Type B pancreatic cell (in vitro differentiated cells): ENCODE measurements at regions not wholly inside any gene's neighbourhood (a gene's known extent, or its start where the extent isn't known, plus 50 kb on each side); places are given as distances from the start of the nearest gene placed in this dataset.

Experiments used
- DNase-seq: peaks from one replicate; pipeline ENCODE4 v3.0.0; 2021; ENCODE audit warnings: mixed read lengths; ENCODE audit not compliant: unreplicated experiment; ENCODE audit errors: extremely low spot score
- H3K27ac Mint-ChIP-seq: 2 replicates; pipeline ENCODE4 v1.8.0; 2021; ENCODE audit warnings: mild to moderate bottlenecking, mixed read lengths
- H3K27me3 Mint-ChIP-seq: 2 replicates; pipeline ENCODE4 v1.8.0; 2021; ENCODE audit warnings: mixed read lengths
- H3K36me3 Mint-ChIP-seq: 2 replicates; pipeline ENCODE4 v1.8.0; 2021; ENCODE audit warnings: mixed read lengths
- H3K4me1 Mint-ChIP-seq: one replicate; pipeline ENCODE4 v1.8.0; 2021; ENCODE audit warnings: mixed read lengths; ENCODE audit not compliant: unreplicated experiment
- H3K4me3 Mint-ChIP-seq: 2 replicates; pipeline ENCODE4 v1.8.0; 2021; ENCODE audit warnings: mild to moderate bottlenecking, mixed read lengths
- H3K9me3 Mint-ChIP-seq: 2 replicates; pipeline ENCODE4 v1.8.0; 2021; ENCODE audit warnings: mixed read lengths
- CTCF ChIP-seq: fragments of 200-600 bp; sonication (generic); conservative IDR thresholded peaks from 2 replicates; pipeline ENCODE4 v1.5.0; 2021; ENCODE audit warnings: antibody characterized with exemption, mild to moderate bottlenecking

- DNase-seq = no peak
- Mint-ChIP-seq H3K36me3 (no peaks in the 10 kb centered on the region), H3K27me3 (no peaks in the 10 kb centered on the region), H3K4me3 (peak overlapping the region; percentile 51), H3K27ac (peak overlapping the region; percentile 82), H3K9me3 (peaks cover 20% of the 10 kb centered on the region), H3K4me1 (peaks cover 5% of the 10 kb centered on the region)
- TF ChIP-seq CTCF = no peak
These were observed 634.9 kb upstream of the PIK3C3 start for GRCh38 chr18:41320100-41320499.

- no peak overlapping the region for H3K4me3 Mint-ChIP-seq
- no peak for TF ChIP-seq CTCF
- H3K27me3 Mint-ChIP-seq = no peaks in the 10 kb centered on the region
- H3K9me3 Mint-ChIP-seq = peaks cover 12% of the 10 kb centered on the region
- no peaks in the 10 kb centered on the region for H3K4me1 Mint-ChIP-seq
- no peak overlapping the region for H3K27ac Mint-ChIP-seq
- no peaks in the 10 kb centered on the region for H3K36me3 Mint-ChIP-seq
- no peak for DNase-seq
These were observed 639.9 kb upstream of the PIK3C3 start for GRCh38 chr18:41315134-41315533.

- Mint-ChIP-seq H3K27ac (no peak overlapping the region), H3K9me3 (no peaks in the 10 kb centered on the region), H3K27me3 (no peaks in the 10 kb centered on the region), H3K36me3 (no peaks in the 10 kb centered on the region), H3K4me1 (no peaks in the 10 kb centered on the region), H3K4me3 (no peak overlapping the region)
- no peak for TF ChIP-seq CTCF
- no peak for DNase-seq
These were observed 643.2 kb upstream of the PIK3C3 start for GRCh38 chr18:41311571-41312547.

GRCh38 chr18:41297740-41298139 is 657.3 kb upstream of the PIK3C3 start:
- no peaks in the 10 kb centered on the region for H3K36me3 Mint-ChIP-seq
- no peak for TF ChIP-seq CTCF
- H3K4me1 Mint-ChIP-seq = no peaks in the 10 kb centered on the region
- H3K27me3 Mint-ChIP-seq = no peaks in the 10 kb centered on the region
- no peak overlapping the region for H3K4me3 Mint-ChIP-seq
- H3K27ac Mint-ChIP-seq = no peak overlapping the region
- no peaks in the 10 kb centered on the region for H3K9me3 Mint-ChIP-seq
- DNase-seq = no peak

GRCh38 chr18:41269294-41269693 is 685.7 kb upstream of the PIK3C3 start:
- TF ChIP-seq CTCF = no peak
- Mint-ChIP-seq H3K4me3 (no peak overlapping the region), H3K4me1 (no peaks in the 10 kb centered on the region), H3K27ac (no peak overlapping the region), H3K27me3 (no peaks in the 10 kb centered on the region), H3K9me3 (no peaks in the 10 kb centered on the region), H3K36me3 (no peaks in the 10 kb centered on the region)
- no peak for DNase-seq
